ENCODE measurements at regions not wholly inside any gene's neighbourhood (a gene's known extent, or its start where the extent isn't known, plus 50 kb on each side); places are given as distances from the start of the nearest gene placed in this dataset.

DNA sequence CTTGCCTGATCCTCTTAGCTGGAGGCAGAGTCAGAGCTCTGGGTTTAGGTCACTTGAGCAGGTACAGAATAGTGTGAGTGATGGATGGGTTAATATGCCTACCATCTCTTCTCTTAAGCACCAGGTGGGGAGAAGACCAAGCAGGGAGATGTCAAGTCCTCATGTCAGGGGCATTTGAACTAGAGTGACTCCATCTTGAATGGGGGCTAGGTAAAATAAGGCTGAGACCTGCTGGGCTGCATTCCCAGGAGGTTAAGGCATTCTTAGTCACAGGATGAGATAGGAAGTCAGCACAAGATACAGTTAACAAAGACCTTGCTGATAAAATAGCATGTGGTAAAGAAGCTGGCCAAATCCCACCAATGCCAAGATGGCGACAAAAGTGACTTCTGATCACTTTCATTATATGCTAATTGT, 77.4 kb upstream of the BTG3 start (continued):
- TF ChIP-seq ZNF407 (IDR thresholded peaks at IDR 0.05; ENCODE audit: low read depth) (no peak), SMARCA5 (IDR thresholded peaks at IDR 0.05) (no peak), CXXC5 (CRISPR knock-in tag; IDR thresholded peaks at IDR 0.05) (peak; percentile 56; the same call in 1 of the 2 replicates), SAFB2 (IDR thresholded peaks at IDR 0.05; ENCODE audit: borderline replicate concordance, low read depth, low read length, severe bottlenecking) (no peak), SIX5 (IDR thresholded peaks at IDR 0.05; ENCODE audit: borderline replicate concordance in 1 of 2, insufficient read depth in 1 of 2, low read depth in 1 of 2, low read length in 2 of 2) (no peak), RBM39 (optimal IDR thresholded peaks at IDR 0.05; ENCODE audit: low read depth, low read length) (no peak), ERF (CRISPR knock-in tag; IDR thresholded peaks at IDR 0.05) (peak; percentile 90), ZNF184 (CRISPR knock-in tag; IDR thresholded peaks at IDR 0.05) (no peak), HDAC1 (IDR thresholded peaks at IDR 0.05) (no peak), ZZZ3 (IDR thresholded peaks at IDR 0.05) (no peak), THRAP3 (IDR thresholded peaks at IDR 0.05; ENCODE audit: borderline replicate concordance) (no peak), NONO (IDR thresholded peaks at IDR 0.05; ENCODE audit: low read depth in 2 of 2, low read length in 1 of 2) (no peak), ZNF23 (CRISPR knock-in tag; IDR thresholded peaks at IDR 0.05) (no peak), STAG1 (CRISPR knock-in tag; IDR thresholded peaks at IDR 0.05; ENCODE audit: borderline replicate concordance) (no peak), KLF10 (CRISPR knock-in tag; IDR thresholded peaks at IDR 0.05) (no peak), CREB5 (CRISPR knock-in tag; IDR thresholded peaks at IDR 0.05) (peak; percentile 72; the same call in 1 of the 2 replicates), SUPT5H (IDR thresholded peaks at IDR 0.05) (no peak)
- TF ChIP-seq, protein P1, sequence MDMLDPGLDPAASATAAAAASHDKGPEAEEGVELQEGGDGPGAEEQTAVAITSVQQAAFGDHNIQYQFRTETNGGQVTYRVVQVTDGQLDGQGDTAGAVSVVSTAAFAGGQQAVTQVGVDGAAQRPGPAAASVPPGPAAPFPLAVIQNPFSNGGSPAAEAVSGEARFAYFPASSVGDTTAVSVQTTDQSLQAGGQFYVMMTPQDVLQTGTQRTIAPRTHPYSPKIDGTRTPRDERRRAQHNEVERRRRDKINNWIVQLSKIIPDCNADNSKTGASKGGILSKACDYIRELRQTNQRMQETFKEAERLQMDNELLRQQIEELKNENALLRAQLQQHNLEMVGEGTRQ (CRISPR knock-in tag; IDR thresholded peaks at IDR 0.05) = no peak
